Osteoblast (primary cell): ENCODE measurements at regions not wholly inside any gene's neighbourhood (a gene's known extent, or its start where the extent isn't known, plus 50 kb on each side); places are given as distances from the start of the nearest gene placed in this dataset.

Source experiments
- DNase-seq: peaks from one replicate; pipeline ENCODE4 v3.0.0; 2011; ENCODE audit warnings: low spot score, mixed read lengths; ENCODE audit not compliant: insufficient read length; ENCODE audit errors: missing footprints
- H2AFZ ChIP-seq: 2 replicates; pipeline ENCODE4 v1.6.0; 2011; ENCODE audit warnings: mild to moderate bottlenecking, low read length
- H3K27ac ChIP-seq: 2 replicates; pipeline ENCODE4 v1.5.1; 2011; ENCODE audit warnings: mild to moderate bottlenecking, low read depth, low read length, moderate library complexity
- H3K27me3 ChIP-seq: 2 replicates; pipeline ENCODE4 v1.6.0; 2012; ENCODE audit warnings: mild to moderate bottlenecking, control low read depth, inconsistent platforms, low read length, moderate library complexity; ENCODE audit not compliant: insufficient read depth
- H3K36me3 ChIP-seq: 2 replicates; pipeline ENCODE4 v1.5.1; 2011; ENCODE audit warnings: mild to moderate bottlenecking, low read length, control low read depth, moderate library complexity; ENCODE audit not compliant: insufficient read depth
- H3K4me1 ChIP-seq: 2 replicates; pipeline ENCODE4 v1.5.1; 2011; ENCODE audit warnings: mild to moderate bottlenecking, low read length, control low read depth, moderate library complexity; ENCODE audit not compliant: insufficient read depth
- H3K4me2 ChIP-seq: 2 replicates; pipeline ENCODE4 v1.6.0; 2011; ENCODE audit warnings: mild to moderate bottlenecking, low read length; ENCODE audit not compliant: insufficient read depth
- H3K4me3 ChIP-seq: fragments of 200-600 bp; sonication (generic); 3 replicates; pipeline ENCODE4 v1.5.1; 2012; ENCODE audit warnings: mild to moderate bottlenecking, low read length, inconsistent platforms; ENCODE audit not compliant: insufficient read depth
- H3K79me2 ChIP-seq: 2 replicates; pipeline ENCODE4 v1.6.0; 2012; ENCODE audit warnings: mild to moderate bottlenecking, low read length, control low read depth, inconsistent platforms; ENCODE audit not compliant: insufficient read depth
- H3K9me3 ChIP-seq: 2 replicates; pipeline ENCODE4 v1.5.1; 2011; ENCODE audit warnings: low read depth, low read length, control low read depth
- H4K20me1 ChIP-seq: 2 replicates; pipeline ENCODE4 v1.6.0; 2012; ENCODE audit warnings: mild to moderate bottlenecking, low read length, control low read depth; ENCODE audit not compliant: insufficient read depth
- TF ChIP-seq, protein P1 (sequence below): IDR thresholded peaks from 2 replicates; pipeline ENCODE4 v1.5.1; 2011; ENCODE audit warnings: mild to moderate bottlenecking, low read depth, low read length, moderate library complexity; ENCODE audit errors: extremely low read depth

DNA sequence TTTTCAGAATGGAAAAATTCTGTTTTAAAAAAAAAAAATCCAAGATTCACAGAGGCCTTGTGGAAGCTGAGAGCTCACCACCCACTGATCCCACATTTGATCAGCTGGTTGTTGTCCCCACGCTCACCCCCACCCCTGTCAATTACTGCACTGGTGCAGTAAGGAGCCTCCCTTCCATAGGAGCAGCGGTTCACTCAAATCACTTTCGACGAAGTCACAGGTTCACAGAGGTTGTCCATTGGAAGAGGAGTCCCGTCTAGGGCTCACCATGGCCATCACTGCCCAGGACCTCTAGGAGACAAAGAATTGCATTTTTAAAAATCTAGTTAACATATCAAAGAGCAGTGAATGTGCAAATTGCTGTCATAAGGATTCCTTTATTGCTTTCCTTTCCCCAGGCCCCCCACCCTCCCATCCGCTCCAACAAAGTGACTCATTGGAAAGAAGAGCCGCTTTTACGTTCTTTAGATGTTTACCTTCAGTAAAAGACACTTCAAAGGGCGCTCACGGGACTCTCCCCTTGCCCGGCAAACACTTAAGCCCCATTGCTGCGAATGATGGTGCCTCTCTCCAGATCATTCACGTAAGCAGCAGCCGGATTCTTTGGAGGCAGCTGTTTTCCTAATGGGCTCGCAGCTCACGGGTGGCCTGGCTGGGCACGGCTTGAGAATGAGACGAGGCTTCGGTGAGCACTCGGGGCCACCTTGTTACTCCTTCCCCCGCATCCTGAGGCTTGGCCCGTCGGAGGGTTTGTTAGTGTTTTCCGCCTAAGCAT is 165.5 kb upstream of the SALL3 start:
- no peaks in the 10 kb centered on the region for H3K36me3 ChIP-seq
- TF ChIP-seq, protein P1, sequence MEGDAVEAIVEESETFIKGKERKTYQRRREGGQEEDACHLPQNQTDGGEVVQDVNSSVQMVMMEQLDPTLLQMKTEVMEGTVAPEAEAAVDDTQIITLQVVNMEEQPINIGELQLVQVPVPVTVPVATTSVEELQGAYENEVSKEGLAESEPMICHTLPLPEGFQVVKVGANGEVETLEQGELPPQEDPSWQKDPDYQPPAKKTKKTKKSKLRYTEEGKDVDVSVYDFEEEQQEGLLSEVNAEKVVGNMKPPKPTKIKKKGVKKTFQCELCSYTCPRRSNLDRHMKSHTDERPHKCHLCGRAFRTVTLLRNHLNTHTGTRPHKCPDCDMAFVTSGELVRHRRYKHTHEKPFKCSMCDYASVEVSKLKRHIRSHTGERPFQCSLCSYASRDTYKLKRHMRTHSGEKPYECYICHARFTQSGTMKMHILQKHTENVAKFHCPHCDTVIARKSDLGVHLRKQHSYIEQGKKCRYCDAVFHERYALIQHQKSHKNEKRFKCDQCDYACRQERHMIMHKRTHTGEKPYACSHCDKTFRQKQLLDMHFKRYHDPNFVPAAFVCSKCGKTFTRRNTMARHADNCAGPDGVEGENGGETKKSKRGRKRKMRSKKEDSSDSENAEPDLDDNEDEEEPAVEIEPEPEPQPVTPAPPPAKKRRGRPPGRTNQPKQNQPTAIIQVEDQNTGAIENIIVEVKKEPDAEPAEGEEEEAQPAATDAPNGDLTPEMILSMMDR = no peak

GRCh38 chr18:78814766-78815165 is 164.9 kb upstream of the SALL3 start:
- Histone ChIP-seq H3K4me1 (no peaks in the 10 kb centered on the region), H3K4me3 (no peak overlapping the region), H2AFZ (no peak overlapping the region), H3K79me2 (no peaks in the 10 kb centered on the region), H3K27me3 (no peaks in the 10 kb centered on the region), H3K9me3 (peaks cover 5% of the 10 kb centered on the region), H3K27ac (no peak overlapping the region), H4K20me1 (no peaks in the 10 kb centered on the region), H3K4me2 (no peak overlapping the region), H3K36me3 (no peaks in the 10 kb centered on the region)
- no peak for DNase-seq
- TF ChIP-seq, protein P1 = no peak

More for the DNA sequence above, 165.5 kb upstream of the SALL3 start:
- no peak overlapping the region for H2AFZ ChIP-seq
- no peaks in the 10 kb centered on the region for H4K20me1 ChIP-seq
- no peaks in the 10 kb centered on the region for H3K4me1 ChIP-seq
- no peak overlapping the region for H3K4me3 ChIP-seq
- H3K27ac ChIP-seq = no peak overlapping the region
- no peaks in the 10 kb centered on the region for H3K27me3 ChIP-seq
- no peaks in the 10 kb centered on the region for H3K79me2 ChIP-seq
- no peak overlapping the region for H3K4me2 ChIP-seq
- DNase-seq = no peak
- peaks cover 8% of the 10 kb centered on the region for H3K9me3 ChIP-seq

- no peak for DNase-seq
- Histone ChIP-seq H2AFZ (no peak overlapping the region), H4K20me1 (no peaks in the 10 kb centered on the region), H3K4me3 (no peak overlapping the region), H3K36me3 (no peaks in the 10 kb centered on the region), H3K27ac (no peak overlapping the region), H3K79me2 (no peaks in the 10 kb centered on the region), H3K27me3 (no peaks in the 10 kb centered on the region), H3K4me2 (no peak overlapping the region), H3K4me1 (no peaks in the 10 kb centered on the region), H3K9me3 (no peaks in the 10 kb centered on the region)
- TF ChIP-seq, protein P1 = no peak
Measured at GRCh38 chr18:78816114-78816513, 163.5 kb upstream of the SALL3 start.

GRCh38 chr18:78816916-78817315 is 162.7 kb upstream of the SALL3 start:
- TF ChIP-seq, protein P1 = no peak
- no peaks in the 10 kb centered on the region for H3K9me3 ChIP-seq

More at GRCh38 chr18:78816916-78817315, 162.7 kb upstream of the SALL3 start:
- Histone ChIP-seq H3K4me2 (no peak overlapping the region), H2AFZ (no peak overlapping the region), H3K79me2 (no peaks in the 10 kb centered on the region), H3K27ac (no peak overlapping the region), H3K4me3 (no peak overlapping the region), H3K4me1 (no peaks in the 10 kb centered on the region), H4K20me1 (no peaks in the 10 kb centered on the region), H3K36me3 (no peaks in the 10 kb centered on the region), H3K27me3 (no peaks in the 10 kb centered on the region)
- no peak for DNase-seq
